Activated CD4-positive, alpha-beta T cell treated with anti-CD3 and anti-CD28 coated beads, Interleukin-2, amount 50 U/mL, for 48 hours (primary cell): ENCODE measurements at regions not wholly inside any gene's neighbourhood (a gene's known extent, or its start where the extent isn't known, plus 50 kb on each side); places are given as distances from the start of the nearest gene placed in this dataset.

Experiments used
- DNase-seq, 2 experiments: peaks; one replicate each; pipeline ENCODE4 v3.0.0-alpha.2; 2020

DNA sequence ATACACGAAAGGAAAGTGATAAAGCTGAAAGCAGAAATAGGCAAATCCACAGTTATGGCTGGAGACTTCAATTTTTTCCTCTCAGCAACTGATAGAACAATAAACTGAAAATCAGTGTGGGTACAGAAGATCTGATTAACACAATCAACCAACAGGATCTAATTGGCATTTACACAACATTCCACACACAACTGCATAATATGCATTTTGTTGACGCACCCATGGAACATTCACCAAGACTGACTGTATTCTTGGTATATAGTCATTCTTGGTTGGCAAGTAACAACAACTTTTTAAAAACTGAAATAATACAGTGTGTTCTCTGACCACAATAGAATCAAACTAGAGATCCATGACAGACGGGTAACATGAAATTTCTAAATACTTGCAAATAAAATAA, 218.7 kb upstream of the S1PR3 start:
- DNase-seq = no peak

GRCh38 chr9:88773126-88773525, 218.1 kb upstream of the S1PR3 start:
- no peak for DNase-seq

DNA sequence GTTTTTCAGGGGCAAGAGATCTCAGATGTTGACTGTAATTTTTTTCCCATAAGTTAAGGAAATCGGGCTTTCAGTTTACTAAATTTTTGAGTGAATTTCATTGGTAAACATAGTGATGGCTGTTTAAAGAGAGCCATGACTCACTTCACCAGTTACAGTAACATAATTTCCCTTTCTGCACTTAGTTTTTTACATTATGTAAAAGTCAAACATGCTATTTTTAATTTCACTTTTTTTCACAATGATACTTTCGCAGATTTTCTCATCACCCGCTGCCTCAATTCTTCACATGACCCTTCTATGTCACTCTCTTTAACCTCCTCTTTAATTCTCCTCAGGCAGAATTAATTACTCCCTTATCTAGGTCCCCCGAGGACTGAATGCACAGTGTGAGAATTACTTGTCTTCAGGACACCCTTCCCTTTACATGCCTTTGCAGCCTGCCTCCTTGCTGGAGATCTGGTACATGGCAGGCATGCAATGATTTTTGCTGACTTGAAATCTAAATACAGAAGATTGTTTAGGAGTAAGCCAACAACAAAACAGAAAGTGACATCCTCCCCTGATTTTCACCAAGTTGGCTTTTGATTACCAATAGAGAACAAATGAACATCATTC, 217.5 kb upstream of the S1PR3 start:
- DNase-seq = no peak

GRCh38 chr9:88775037-88775471, 216.2 kb upstream of the S1PR3 start:
- no peak for DNase-seq

DNA sequence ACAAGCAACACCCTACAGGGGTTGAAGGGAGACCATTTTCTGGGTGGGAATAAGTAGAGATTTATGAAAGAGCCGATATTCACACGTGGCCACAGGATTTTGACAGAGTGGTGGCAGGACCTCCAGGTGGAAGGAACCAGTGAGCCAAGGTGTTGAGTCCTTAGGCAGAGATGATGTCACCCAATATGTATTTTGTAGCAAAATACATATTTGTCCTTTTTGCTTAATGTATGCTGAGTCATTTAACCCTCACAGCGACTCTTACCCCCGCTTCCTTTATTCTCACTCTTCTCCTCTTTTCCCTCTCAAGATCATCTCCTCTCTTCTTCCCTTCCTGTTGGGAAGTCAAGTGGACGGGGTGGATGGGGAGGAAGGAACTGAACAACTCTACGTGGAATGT, 215.7 kb upstream of the S1PR3 start:
- no peak for DNase-seq

- DNase-seq = no peak
Measured at GRCh38 chr9:88775966-88776365, 215.3 kb upstream of the S1PR3 start.

GRCh38 chr9:88776717-88777497, 214.4 kb upstream of the S1PR3 start:
- DNase-seq = no peak

DNA sequence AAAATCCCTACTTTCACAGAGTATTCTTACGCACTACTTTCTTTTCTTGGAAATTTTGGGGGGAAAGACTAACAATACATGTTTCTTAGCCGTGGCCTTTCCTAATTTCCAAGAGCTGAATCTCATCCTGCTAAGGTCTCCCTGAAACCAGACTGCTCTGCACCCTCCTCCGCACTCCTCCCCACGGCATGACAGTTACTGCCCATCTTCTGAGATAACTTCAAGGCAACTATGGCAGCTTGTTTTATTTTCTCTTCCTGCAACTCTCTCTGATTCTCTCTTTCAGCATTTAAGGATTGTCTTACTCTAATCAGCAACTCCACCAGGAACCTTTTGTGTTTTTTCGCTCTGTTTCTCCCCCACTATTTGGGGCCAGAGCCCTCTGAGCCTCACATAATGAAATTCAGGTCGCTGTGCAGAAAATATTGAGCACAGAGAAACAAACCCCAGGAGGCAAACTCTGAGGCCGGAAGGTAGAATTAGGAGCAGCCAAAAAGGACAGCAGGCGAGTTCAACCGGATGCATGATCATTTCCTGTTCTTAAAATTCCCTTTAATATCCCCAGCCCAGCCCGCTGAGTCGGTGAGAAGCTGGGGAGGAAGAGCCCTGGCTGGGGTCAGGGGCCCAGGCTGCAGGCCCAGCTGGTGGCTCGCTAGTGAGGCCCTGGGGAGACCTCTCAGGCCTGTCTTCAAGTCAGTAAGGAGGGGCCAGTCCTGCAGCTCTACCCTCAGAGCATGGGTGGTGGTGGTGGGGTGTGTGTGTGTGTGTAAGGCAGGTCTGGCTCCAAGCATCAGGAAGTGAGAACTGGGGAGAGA, 213.6 kb upstream of the S1PR3 start:
- DNase-seq = no peak

DNA sequence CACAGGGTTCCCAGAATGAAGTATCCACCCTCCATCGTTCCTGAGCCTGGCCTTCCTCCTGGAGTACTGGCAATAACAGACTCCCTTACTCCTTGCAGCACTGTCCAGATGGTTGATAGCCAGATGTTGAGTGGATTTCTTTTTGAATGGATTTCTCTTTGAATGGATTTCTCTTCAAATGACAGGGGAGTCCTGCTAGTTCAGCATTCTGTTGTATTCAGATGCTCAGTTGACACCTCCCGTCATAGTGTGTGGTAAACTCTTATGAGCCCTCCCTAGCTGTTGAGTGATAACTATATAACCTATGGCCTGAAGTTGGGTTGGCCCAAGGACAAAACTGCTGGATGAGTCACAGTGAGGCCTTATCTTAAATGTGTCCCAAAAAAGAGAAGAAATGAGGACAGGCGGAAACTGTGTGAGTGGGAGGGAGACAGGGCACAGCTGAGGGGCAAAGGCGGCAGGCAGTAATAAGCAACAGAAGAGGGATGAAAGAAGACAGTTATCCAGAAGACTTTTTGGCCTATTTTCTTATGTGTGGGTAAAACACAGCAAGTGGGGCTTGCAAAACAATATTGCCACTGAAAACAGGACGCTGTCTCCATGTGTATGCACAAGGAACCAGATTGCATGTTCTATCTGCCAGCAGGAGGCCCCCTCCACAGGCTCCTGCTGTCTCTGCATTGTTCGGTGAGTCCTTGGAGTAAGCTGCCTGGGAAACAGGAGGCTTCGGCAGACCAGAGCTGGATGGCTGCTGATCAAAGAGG, 209.5 kb upstream of the S1PR3 start:
- no peak for DNase-seq

DNA sequence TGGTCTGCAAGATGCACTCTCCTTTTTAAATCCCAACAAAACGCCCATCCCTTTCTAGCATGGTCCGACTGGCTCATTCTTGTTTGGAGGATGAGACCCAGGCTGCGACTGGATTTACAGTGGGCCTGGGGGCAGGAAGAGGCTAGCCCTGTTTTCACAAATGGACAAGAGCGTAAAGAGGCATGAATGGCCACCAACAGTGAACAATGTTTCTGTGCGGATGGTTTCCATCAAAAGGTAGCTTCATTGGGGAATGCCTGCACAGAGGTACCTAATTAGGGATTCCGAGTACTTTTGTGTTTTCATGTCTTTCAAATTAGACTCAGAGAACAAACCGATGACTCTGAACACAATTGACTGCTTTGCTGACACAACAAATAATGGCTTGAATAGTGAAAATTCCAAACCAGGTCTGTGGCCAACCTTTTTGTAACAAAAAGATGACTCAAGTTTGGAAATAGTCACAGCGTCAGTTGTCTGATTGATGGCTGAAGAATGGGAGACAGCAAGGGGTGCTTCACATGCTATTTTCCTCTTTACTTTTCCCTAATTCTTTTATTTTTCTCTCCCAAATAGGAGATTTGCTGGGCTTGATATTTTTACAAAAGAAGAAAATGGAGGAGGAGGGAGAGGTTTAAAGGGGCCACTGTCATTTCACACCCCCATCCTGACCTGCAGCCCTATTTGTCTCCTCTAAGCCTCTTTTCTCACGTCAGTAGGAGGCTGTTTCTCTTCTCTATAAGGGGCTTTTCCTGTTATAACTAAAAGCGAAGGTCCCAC, 208.1 kb upstream of the S1PR3 start:
- DNase-seq = no peak

DNA sequence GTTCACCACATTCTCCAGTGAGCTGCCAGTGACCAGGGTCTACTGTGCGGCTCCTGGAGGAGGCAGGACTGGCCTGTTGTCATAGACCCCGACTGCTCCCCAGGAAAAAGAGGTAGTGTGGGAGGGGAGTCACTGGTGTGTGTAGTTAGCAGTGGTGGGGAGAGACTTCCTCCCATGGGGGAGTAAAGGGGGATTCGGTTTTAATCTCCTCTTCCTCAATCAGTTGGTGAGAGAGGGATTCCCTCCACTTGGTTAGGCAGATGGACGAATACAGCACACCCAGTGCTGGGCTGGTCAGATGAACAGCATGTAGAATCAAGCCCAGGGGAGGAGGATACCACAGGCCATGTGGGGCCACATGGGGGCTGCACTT, 207.6 kb upstream of the S1PR3 start:
- DNase-seq = no peak

DNA sequence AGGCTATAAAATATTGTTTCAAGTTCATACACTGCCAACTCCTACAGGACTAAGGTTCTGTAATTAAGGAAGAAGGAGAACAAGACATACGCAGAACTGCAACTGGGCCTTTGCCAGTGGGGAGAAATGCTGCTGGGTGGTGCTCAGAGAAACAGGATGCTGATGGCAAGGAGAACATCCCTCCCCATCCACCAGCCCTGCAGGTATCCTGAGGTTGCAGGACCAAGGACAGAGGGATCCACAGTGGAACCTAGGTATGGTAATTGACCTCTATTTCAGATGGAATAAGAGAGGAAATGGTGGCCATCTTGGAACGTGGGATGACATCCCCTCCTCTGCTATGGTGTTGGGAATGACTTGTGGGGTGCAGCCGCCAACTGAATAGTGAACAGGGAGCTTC, 206.3 kb upstream of the S1PR3 start:
- DNase-seq = no peak

DNA sequence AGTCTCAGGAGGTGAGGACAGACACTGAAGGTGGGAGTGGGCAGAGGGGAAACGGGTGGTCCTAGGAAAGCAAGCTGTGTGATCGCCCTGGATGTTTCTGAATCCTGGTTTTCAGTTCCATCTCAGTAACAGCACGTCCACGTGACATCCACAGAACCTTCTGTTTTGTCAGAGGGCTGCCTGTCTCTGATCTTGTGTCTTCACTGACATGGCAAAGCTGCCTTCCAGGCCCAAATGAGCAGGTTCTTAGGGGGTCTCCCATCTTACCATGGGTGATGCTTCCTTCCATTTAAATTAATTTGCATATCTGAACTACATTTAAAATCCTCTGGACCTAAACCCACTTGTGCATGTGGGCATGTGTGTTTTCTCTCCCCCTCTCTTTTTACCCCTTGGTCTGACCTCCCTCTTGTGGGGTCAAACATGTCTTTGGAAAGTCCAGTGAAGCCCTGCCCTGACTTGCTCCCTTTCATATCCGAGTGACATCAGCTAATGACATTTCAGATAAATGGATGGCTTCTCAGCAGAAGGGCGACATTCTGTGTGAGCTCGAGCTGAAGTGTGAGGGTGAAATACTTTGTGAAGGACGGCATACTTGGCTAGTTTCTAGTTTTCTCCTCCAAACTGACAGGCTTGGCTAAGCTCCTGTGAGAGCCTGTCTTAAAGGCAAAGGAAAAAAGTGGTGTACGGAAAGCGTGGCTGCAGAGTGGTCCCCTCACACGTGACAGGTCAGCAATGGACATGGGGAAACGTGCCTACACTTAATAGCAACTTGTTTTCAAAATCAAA, 204.8 kb upstream of the S1PR3 start:
- DNase-seq = no peak

GRCh38 chr9:88789785-88790184, 201.5 kb upstream of the S1PR3 start:
- no peak for DNase-seq

DNA sequence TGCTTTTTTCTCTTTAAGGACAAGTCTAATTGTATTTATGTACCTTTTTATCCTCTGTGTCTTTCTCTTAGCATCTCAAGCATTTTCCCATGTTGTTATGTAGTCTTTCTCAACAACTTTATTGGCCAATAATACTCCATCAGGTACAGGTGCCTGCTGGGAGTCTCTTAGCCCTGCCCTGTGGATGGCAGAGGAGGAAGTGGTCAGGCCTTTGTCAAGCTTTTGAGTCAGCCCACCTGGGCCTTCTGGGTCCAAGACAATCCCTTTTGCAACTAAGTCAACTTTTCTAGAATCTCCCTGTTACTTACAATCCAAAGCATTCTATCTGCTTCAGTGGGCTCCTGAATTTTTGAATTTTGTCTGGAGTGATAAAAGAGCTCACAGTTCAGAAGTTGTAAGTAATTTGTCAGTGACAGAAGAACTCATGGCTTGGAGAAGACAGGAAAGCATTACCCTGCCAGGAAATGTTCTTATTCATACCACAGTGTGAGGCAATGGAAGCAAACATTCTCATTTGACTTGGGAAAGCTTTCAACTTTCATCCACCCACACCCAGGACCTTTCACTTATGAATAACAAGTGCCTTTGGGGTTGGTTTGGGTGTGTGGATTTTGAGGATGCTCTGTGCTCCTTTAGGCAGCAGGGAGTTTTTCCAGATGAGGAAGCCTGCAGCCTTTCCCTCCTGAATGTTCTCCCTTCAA, 200.0 kb upstream of the S1PR3 start:
- no peak for DNase-seq

DNA sequence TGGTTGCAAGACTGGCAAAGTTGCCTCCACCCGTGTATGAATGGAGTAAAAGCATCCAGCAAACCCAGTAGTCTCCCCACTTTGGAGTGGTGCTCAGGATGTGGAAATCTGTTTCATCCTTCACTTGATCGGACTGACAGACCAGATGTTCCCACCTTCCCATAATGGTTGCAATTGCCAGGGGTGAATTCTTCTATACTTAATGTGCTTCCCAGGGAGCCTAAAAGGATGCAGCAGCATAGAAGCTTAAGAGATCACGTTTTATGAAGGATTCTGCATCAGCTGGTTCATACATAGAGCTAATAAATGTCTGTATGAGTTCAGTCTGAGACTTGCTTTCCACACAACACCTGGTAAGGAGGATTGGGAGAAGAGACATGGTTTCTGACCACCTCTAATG, 198.8 kb upstream of the S1PR3 start:
- DNase-seq = no peak

DNA sequence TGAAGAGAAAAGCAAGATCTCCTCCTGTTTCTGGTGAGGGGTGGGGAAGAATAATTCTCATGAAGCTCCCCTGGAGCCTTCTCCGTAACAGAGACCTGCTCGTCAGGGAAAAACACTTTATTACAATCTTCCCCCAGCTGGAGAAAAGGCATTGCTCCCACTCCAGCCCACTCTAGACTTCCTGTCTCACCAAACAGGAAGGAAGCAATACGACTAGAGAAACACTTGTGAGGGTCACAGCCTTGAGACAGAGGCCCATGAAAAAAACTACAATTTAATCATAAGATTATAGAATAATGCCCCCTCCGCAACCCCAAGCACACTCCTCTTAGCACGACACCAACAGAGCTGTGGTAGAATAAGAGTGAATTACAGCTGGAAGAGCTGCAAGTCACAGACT, 197.2 kb upstream of the S1PR3 start:
- no peak for DNase-seq

DNA sequence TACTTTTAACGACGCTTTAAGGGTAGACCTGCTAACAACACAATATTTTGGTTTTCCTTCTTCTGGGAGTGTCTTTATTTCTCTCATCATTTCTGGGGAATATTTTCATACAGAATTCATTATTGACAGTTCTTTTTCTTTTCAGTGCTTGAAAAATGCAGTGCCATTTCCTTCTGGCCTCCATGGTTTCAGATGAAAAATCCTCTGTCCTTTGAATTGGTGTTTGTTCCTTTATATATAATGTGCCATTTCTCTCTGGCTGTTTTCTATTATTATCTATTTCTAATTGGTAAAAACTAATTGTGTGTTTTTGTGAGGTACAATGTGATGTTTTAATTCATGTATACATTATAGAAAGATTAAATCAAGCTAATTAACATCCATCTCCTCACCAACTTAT, 194.3 kb upstream of the S1PR3 start:
- no peak for DNase-seq

DNA sequence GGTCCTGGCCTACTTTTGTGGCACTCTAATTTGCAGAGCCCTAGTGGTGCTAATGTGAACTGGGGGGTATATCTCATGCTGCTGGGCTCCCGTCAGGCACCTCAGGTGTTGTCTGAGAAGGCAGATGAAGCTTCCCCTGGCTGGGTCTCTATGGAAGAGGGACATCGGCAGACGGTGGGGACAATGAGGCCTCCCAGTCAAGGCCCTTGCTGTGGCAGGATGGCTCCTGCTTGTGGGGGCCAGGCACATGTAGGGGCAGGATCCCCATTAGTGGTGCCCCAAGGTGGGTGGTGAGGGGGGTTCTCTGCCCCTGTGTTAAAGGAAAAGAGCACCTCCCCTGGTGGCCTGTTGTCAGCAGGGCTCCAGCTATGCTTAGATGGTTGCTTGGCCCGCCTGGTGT, 192.8 kb upstream of the S1PR3 start:
- no peak for DNase-seq

DNA sequence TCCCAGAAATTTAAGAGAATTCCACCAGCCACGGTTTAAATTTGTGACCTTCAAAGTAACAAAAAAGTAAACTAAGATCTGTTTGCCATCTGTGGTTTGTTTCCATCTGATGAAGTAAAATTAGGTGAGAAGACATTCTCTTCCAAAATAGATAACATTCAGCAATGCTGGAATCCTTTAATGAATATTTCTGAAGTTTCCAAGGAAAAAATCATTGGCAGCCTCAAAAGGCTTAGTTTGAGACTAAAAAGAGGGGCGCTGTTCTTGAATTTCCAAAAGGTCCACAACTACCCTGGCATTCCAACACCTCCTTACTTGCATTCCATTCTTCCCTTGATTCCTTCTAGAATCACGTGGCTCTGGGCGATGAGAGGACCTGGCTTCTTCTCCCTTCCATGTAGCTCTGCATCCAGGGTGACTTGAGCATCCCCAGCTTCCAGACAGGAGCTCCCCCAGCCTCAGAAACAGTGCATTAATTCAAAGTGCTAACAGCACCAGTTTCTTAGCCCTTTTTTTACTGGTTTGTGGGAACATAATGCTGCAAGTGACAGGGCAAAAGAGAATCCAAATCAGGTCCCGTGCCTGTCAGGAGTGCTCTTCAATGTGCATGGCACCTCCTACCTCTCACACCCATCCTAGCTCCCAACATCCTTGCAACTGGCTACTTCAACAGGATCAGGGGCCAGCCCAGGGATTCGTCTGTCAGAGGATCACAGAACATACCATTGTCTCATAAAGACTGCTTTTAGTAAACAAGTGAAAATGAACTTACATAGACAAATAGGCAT, 191.5 kb upstream of the S1PR3 start:
- no peak for DNase-seq
